A673 (cell line): ENCODE measurements at regions not wholly inside any gene's neighbourhood (a gene's known extent, or its start where the extent isn't known, plus 50 kb on each side); places are given as distances from the start of the nearest gene placed in this dataset.

Experiments used
- BruUV-seq: library from RNA; stranded (reverse); fragments of 400-500 nt; replicated peaks from 2 replicates; lab custom pipeline; 2021; lab: Mats Ljungman, UMichigan
- CTCF ChIA-PET: fragments of 300-600 bp; sonication (Branson Sonifier 250); formaldehyde crosslinking; loops from one replicate; lab custom pipeline; 2022; ENCODE audit warnings: antibody characterized with exemption; lab: Charles Lee
- POLR2A ChIA-PET: fragments of 300-600 bp; sonication (Branson Sonifier 250); formaldehyde crosslinking; loops from one replicate; lab custom pipeline; 2022; ENCODE audit warnings: antibody characterized with exemption; ENCODE audit not compliant: low non-redundant PET; lab: Charles Lee
- DNase-seq: peaks from one replicate; pipeline ENCODE4 v3.0.0-alpha.2; 2015; ENCODE audit warnings: low spot score
- H3K27ac ChIP-seq: fragments of 200-600 bp; sonication (generic); 2 replicates; pipeline ENCODE4 v1.5.1; 2016; ENCODE audit warnings: mixed run types, low read depth, mild to moderate bottlenecking, mixed read lengths, antibody characterized with exemption, low read length; ENCODE audit not compliant: poor library complexity, severe bottlenecking
- H3K27me3 ChIP-seq: fragments of 200-600 bp; sonication (generic); replicated peaks from 2 replicates; pipeline ENCODE4 v1.6.1; 2017; ENCODE audit warnings: mixed run types, low read depth, mild to moderate bottlenecking, mixed read lengths, antibody characterized with exemption, low read length; ENCODE audit not compliant: insufficient read depth, poor library complexity
- H3K36me3 ChIP-seq: fragments of 200-600 bp; sonication (generic); 2 replicates; pipeline ENCODE4 v1.6.1; 2016; ENCODE audit warnings: mixed run types, mild to moderate bottlenecking, mixed read lengths, antibody characterized with exemption, low read length; ENCODE audit not compliant: insufficient read depth, poor library complexity, severe bottlenecking
- H3K4me1 ChIP-seq: fragments of 200-600 bp; sonication (generic); 2 replicates; pipeline ENCODE4 v1.6.1; 2017; ENCODE audit warnings: mixed run types, mild to moderate bottlenecking, mixed read lengths, antibody characterized with exemption, low read length; ENCODE audit not compliant: insufficient read depth, poor library complexity, severe bottlenecking
- H3K4me3 ChIP-seq: fragments of 200-600 bp; sonication (generic); 2 replicates; pipeline ENCODE4 v1.5.1; 2016; ENCODE audit warnings: low read depth, mixed run types, mild to moderate bottlenecking, mixed read lengths, low read length; ENCODE audit not compliant: poor library complexity, severe bottlenecking
- H3K9me3 ChIP-seq: fragments of 200-600 bp; sonication (generic); 2 replicates; pipeline ENCODE4 v1.6.1; 2016; ENCODE audit warnings: mixed run types, low read depth, mild to moderate bottlenecking, mixed read lengths, antibody characterized with exemption, low read length; ENCODE audit not compliant: poor library complexity, severe bottlenecking
- CTCF ChIP-seq: fragments of 300-800, 200-600 bp; sonication (generic); conservative IDR thresholded peaks from 2 replicates; pipeline ENCODE4 v1.5.1; 2017; ENCODE audit warnings: low read depth, mild to moderate bottlenecking, antibody characterized with exemption, low read length, moderate library complexity, mixed read lengths
- EZH2 ChIP-seq: fragments of 200-600 bp; sonication (generic); IDR thresholded peaks from 2 replicates; pipeline ENCODE4 v1.6.1; 2017; ENCODE audit warnings: borderline replicate concordance, low read depth, mild to moderate bottlenecking, mixed read lengths, antibody characterized with exemption, low read length; ENCODE audit not compliant: poor library complexity, severe bottlenecking
- intact Hi-C: fragments of 100-400 bp; cut with micrococcal nuclease; formaldehyde crosslinking; loops from one replicate; pipeline ENCODE4 v1.10.0; 2022; ENCODE audit not compliant: unreplicated experiment

GRCh38 chr14:98501836-98502235 is 770.2 kb downstream of the BCL11B start:
- Histone ChIP-seq H3K4me3 (no peak overlapping the region), H3K36me3 (no peaks in the 10 kb centered on the region), H3K27ac (no peak overlapping the region), H3K4me1 (peaks cover 22% of the 10 kb centered on the region), H3K27me3 (no peaks in the 10 kb centered on the region), H3K9me3 (no peaks in the 10 kb centered on the region)
- intact Hi-C loops = no loop called here
- ChIA-PET POLR2A (no interaction called here), CTCF (no interaction called here)
- BruUV-seq = no TSS peak
- no peak for DNase-seq
- TF ChIP-seq CTCF (no peak), EZH2 (no peak)

GRCh38 chr14:98503086-98503815 is 768.7 kb downstream of the BCL11B start:
- TF ChIP-seq EZH2 (no peak), CTCF (no peak)
- CTCF ChIA-PET = no interaction called here
- Histone ChIP-seq H3K27me3 (no peaks in the 10 kb centered on the region), H3K4me1 (peaks cover 11% of the 10 kb centered on the region), H3K27ac (no peak overlapping the region), H3K36me3 (no peaks in the 10 kb centered on the region), H3K9me3 (no peaks in the 10 kb centered on the region), H3K4me3 (no peak overlapping the region)
- BruUV-seq = no TSS peak
- POLR2A ChIA-PET = no interaction called here
- DNase-seq = no peak
- intact Hi-C loops = no loop called here

GRCh38 chr14:98507264-98507663 is 764.7 kb downstream of the BCL11B start:
- no TSS peak for BruUV-seq
- POLR2A ChIA-PET = no interaction called here
- no peak overlapping the region for H3K4me3 ChIP-seq
- peaks cover 3% of the 10 kb centered on the region for H3K9me3 ChIP-seq
- TF ChIP-seq CTCF = no peak
- TF ChIP-seq EZH2 = no peak
- intact Hi-C loops = no loop called here
- no peak overlapping the region for H3K27ac ChIP-seq
- H3K36me3 ChIP-seq = no peaks in the 10 kb centered on the region
- no peak for DNase-seq
- no peaks in the 10 kb centered on the region for H3K4me1 ChIP-seq
- H3K27me3 ChIP-seq = no peaks in the 10 kb centered on the region
- CTCF ChIA-PET = no interaction called here
